KBM-7 (cell line): ENCODE measurements at regions not wholly inside any gene's neighbourhood (a gene's known extent, or its start where the extent isn't known, plus 50 kb on each side); places are given as distances from the start of the nearest gene placed in this dataset.

ENCODE experiments used
- DNase-seq: peaks from one replicate; pipeline ENCODE4 v3.0.0-alpha.2; 2015
- in situ Hi-C: fragments of 300-500 bp; cut with MboI; formaldehyde crosslinking; loops from 2 replicates; pipeline ENCODE4 v1.14.3; 2020; ENCODE audit warnings: low sequenced_read_pairs, low pct_unique_long_range_greater_than_20kb, mixed read lengths

GRCh38 chr10:130471486-130471885 is 335.3 kb downstream of the GLRX3 start:
- in situ Hi-C loops, result no loop called here
- DNase-seq, result no peak

DNA sequence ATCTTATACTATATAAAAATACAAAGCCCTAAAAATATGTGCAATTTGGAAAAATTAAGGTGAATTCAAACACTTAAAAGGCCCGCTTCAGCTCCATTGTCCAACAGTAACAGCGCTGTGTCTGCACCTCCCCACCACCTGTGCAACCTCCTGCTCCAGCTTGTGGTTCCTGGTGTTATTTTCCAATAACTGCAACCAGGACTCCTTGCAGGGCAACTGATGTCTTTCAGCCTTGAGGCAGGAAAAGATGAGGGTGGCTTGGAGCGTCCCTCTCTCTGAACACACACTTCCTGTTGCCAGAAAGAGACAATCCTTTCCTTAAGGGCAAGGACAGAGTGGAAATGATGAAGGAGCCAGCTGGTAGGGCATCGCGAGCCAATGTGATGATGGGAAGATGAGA is 336.0 kb downstream of the GLRX3 start:
- in situ Hi-C loops, result no loop called here
- no peak for DNase-seq

DNA sequence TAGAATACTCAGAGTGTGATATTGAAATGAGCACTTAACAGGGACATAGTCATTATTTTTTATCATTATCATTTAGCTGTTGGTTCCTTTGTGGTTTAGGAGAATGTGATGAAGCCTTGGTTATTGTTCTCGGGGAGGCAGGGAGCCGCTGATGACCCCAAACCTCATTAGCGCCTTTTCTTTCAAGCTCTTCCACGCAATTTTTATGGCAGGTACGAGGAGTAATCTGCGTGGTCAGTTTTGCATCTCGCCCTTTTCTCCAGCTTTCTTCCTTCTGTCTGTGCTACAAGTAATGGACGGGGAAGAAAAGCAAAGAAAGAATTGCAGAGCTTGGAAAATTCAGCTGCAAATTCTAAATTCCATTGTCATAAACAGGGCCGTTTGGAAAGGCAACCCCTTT is 338.4 kb downstream of the GLRX3 start:
- no peak for DNase-seq
- in situ Hi-C loops, result no loop called here

- in situ Hi-C loops, result no loop called here
- DNase-seq, result no peak
These were observed 341.2 kb downstream of the GLRX3 start for GRCh38 chr10:130477360-130477759.

- no peak for DNase-seq
- in situ Hi-C loops, result no loop called here
These were observed 343.0 kb downstream of the GLRX3 start for GRCh38 chr10:130479146-130479545.

DNA sequence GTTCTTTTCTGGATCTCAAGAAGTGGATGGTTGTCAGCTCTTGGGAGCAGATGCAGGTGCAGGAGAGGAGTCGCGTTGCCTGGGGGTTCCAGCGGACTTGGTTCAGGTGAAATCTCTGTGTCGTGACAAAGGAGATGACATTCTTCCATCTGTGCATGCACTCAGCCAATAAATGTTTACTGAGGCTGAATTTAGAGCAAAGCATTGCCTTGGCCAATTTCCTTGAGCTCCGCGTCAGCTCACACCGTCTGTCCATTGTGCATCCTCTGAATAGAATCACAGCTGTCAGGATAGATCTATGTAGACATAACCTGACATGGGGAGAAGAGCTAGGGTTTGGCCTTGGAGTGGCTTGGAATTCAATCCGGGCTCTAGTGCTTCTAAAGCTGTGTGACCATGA is 343.7 kb downstream of the GLRX3 start:
- no peak for DNase-seq
- in situ Hi-C loops, result no loop called here

GRCh38 chr10:130480491-130480890 is 344.3 kb downstream of the GLRX3 start:
- no peak for DNase-seq
- in situ Hi-C loops, result no loop called here

- in situ Hi-C loops, result no loop called here
- no peak for DNase-seq
These were observed 345.1 kb downstream of the GLRX3 start for GRCh38 chr10:130481076-130481930.

- in situ Hi-C loops, result no loop called here
- DNase-seq, result no peak
These were observed 345.7 kb downstream of the GLRX3 start for GRCh38 chr10:130481936-130482335.

- in situ Hi-C loops, result no loop called here
- DNase-seq, result no peak
These were observed 347.7 kb downstream of the GLRX3 start for GRCh38 chr10:130483691-130484467.

- in situ Hi-C loops, result no loop called here
- no peak for DNase-seq
These were observed 348.4 kb downstream of the GLRX3 start for GRCh38 chr10:130484468-130485180.

- no peak for DNase-seq
- in situ Hi-C loops, result no loop called here
These were observed 349.2 kb downstream of the GLRX3 start for GRCh38 chr10:130485236-130485957.

- in situ Hi-C loops, result no loop called here
- DNase-seq, result no peak
These were observed 350.0 kb downstream of the GLRX3 start for GRCh38 chr10:130485958-130486895.

- in situ Hi-C loops, result no loop called here
- no peak for DNase-seq
These were observed 350.7 kb downstream of the GLRX3 start for GRCh38 chr10:130486906-130487305.

DNA sequence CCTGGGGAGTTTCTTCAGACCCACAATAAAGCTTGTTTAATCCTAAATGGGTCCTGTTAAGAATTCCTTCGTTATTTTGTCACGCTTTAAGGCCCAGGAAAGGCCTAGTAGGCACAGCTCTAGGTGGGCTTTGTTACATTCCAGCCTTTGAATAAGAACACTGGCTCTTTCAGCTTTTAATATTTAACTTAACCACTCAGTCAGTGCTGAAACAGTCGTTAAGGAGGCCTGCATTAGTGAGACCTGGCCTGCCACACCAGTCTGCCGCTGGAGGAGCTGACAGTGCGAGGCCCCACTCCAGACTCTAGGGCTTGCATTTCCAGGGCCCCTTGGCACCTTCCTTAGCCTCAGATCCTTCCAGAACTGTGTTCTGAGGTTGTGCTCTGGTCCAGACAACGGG is 351.4 kb downstream of the GLRX3 start:
- DNase-seq, result no peak
- in situ Hi-C loops, result no loop called here

GRCh38 chr10:130489891-130490290 is 353.7 kb downstream of the GLRX3 start:
- DNase-seq, result no peak
- in situ Hi-C loops, result no loop called here

GRCh38 chr10:130491011-130491692 is 355.0 kb downstream of the GLRX3 start:
- no peak for DNase-seq
- in situ Hi-C loops, result no loop called here

GRCh38 chr10:130491693-130492050 is 355.5 kb downstream of the GLRX3 start:
- no peak for DNase-seq
- in situ Hi-C loops, result no loop called here
